ENCODE measurements at regions not wholly inside any gene's neighbourhood (a gene's known extent, or its start where the extent isn't known, plus 50 kb on each side); places are given as distances from the start of the nearest gene placed in this dataset.

- TF ChIP-seq, protein P1, sequence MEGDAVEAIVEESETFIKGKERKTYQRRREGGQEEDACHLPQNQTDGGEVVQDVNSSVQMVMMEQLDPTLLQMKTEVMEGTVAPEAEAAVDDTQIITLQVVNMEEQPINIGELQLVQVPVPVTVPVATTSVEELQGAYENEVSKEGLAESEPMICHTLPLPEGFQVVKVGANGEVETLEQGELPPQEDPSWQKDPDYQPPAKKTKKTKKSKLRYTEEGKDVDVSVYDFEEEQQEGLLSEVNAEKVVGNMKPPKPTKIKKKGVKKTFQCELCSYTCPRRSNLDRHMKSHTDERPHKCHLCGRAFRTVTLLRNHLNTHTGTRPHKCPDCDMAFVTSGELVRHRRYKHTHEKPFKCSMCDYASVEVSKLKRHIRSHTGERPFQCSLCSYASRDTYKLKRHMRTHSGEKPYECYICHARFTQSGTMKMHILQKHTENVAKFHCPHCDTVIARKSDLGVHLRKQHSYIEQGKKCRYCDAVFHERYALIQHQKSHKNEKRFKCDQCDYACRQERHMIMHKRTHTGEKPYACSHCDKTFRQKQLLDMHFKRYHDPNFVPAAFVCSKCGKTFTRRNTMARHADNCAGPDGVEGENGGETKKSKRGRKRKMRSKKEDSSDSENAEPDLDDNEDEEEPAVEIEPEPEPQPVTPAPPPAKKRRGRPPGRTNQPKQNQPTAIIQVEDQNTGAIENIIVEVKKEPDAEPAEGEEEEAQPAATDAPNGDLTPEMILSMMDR (conservative IDR thresholded peaks at IDR 0.05; ENCODE audit: low read depth, low read length) = no peak
- no peak for DNase-seq (ENCODE audit: low read depth)
Measured at GRCh38 chr12:13376610-13377373, 180.3 kb downstream of the EMP1 start.

DNA sequence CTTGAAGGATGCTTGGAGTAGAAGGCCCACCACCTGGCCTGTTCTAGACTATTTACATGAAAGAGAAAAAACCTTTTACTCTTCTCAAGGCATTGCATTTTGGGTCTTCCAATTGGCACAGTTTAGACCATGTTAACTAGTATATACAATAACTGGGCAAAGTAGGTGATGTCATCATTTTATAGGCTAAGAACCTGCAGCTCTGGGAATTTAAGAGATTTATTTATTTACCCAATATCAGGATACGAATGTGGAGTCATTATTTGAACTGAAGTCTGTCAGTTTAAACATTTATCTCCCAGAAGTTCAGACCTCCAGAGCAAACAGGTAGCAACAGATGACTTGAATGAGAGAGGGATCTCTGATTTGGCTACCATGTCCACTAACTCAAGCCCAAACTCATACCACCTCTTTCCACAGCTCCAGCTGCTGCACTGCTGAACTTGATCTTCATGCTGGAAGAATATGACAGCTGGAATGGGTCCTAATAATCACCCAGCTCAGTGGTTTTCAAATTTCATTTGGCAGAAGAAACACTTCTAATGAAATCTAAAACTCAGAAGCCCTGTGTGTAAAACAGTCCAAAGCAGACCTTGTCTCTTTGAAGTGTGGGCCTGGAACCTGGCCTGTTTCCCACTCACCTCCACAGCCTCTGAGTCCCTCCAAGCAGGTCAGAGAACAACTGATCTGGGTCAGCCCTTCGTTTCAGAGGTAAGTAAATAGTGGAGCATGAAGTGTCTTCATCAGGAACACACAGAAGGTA is 179.2 kb downstream of the EMP1 start:
- no peak for DNase-seq (ENCODE audit: low read depth)
- TF ChIP-seq, protein P1 (conservative IDR thresholded peaks at IDR 0.05; ENCODE audit: low read depth, low read length) = no peak
- H3K4me3 ChIP-seq (ENCODE audit: low read length) = no peak overlapping the region

More at GRCh38 chr12:13376610-13377373, 180.3 kb downstream of the EMP1 start:
- no peak overlapping the region for H3K4me3 ChIP-seq (ENCODE audit: low read length)

DNA sequence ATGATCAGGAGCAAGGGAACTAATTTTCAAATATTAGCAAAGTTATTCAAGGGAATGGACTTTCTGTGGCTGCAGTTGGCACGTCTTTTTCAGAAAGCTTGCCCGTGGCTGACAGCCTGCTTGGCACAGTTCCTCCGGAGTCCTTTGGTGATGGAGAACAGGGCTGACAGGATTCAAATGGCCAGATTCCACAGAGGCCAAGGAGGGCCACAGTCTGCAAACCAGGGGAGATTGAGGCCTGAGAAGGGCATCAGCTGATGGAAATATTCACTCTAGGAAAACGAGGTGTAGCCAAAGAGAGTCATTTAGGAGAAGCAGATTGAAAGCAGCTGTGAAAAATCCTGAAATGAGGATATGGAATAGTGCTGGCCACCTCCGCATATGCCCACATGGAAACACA is 178.3 kb downstream of the EMP1 start:
- no peak for DNase-seq (ENCODE audit: low read depth)
- H3K4me3 ChIP-seq (ENCODE audit: low read length) = no peak overlapping the region
- TF ChIP-seq, protein P1 (conservative IDR thresholded peaks at IDR 0.05; ENCODE audit: low read depth, low read length) = no peak

DNA sequence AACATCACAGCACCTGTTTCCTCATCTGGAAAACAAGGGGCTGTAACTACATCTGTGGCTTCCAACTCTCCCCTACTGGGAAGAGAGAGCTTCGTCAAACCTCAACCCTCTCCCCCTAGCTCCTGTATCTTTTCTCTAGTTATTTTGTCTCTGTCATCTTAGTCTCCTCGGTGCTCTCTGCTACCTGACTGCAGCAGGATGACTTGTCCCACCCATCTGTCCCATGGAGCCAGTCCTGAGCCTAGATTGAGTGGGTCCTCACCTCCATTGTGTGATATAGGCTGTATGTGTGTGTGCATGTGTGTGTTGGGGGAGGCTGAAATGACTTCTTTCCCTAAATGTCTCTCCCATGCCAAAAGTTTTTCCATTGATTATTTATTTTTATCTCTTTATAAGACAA is 177.3 kb downstream of the EMP1 start:
- no peak for DNase-seq (ENCODE audit: low read depth)
- TF ChIP-seq, protein P1 (conservative IDR thresholded peaks at IDR 0.05; ENCODE audit: low read depth, low read length) = no peak
- H3K4me3 ChIP-seq (ENCODE audit: low read length) = no peak overlapping the region

- DNase-seq (ENCODE audit: low read depth) = no peak
- H3K4me3 ChIP-seq (ENCODE audit: low read length) = no peak overlapping the region
- TF ChIP-seq, protein P1 (conservative IDR thresholded peaks at IDR 0.05; ENCODE audit: low read depth, low read length) = no peak
Measured at GRCh38 chr12:13373131-13373530, 176.6 kb downstream of the EMP1 start.

DNA sequence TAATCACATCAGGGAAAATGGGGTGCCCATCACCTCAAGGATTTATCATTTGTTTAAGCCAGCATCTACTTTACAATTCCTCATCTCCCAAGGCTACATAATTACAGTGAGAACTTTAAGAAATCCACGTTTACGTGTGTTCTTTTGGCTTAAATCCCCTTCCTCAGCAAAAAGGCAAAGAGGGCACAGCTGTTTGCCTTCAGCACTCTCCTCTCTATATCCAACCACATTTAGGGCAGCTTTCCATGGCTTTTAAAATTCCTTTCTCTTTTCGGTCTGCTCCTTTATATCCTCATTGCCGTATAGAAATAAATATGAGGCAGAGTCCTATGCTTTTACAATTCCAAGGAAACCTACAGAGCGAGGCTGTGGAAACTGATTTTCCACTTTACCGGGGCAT is 175.9 kb downstream of the EMP1 start:
- TF ChIP-seq, protein P1 (conservative IDR thresholded peaks at IDR 0.05; ENCODE audit: low read depth, low read length) = no peak
- DNase-seq (ENCODE audit: low read depth) = no peak
- no peak overlapping the region for H3K4me3 ChIP-seq (ENCODE audit: low read length)
